Esophagus muscularis mucosa (tissue), 3 donors: ENCODE measurements at regions not wholly inside any gene's neighbourhood (a gene's known extent, or its start where the extent isn't known, plus 50 kb on each side); places are given as distances from the start of the nearest gene placed in this dataset.

Experiments
- POLR2AphosphoS5 ChIP-seq, 2 donors: sonication (generic); formaldehyde crosslinking; IDR thresholded peaks; one replicate each; pipeline ENCODE4 v1.6.1; 2017; ENCODE audit warnings: antibody characterized with exemption in 2 of 2
- TF ChIP-seq, protein P1 (sequence below), 3 experiments: fragments of 200-600 bp in 2 of 3; fragments of 450-650 bp in 1 of 3; sonication (generic) in 2 of 3; IDR thresholded peaks; one replicate each; pipeline ENCODE4 v1.5.1; 2017 to 2019; ENCODE audit warnings: antibody characterized with exemption in 3 of 3, mild to moderate bottlenecking in 2 of 3, moderate library complexity in 1 of 3

DNA sequence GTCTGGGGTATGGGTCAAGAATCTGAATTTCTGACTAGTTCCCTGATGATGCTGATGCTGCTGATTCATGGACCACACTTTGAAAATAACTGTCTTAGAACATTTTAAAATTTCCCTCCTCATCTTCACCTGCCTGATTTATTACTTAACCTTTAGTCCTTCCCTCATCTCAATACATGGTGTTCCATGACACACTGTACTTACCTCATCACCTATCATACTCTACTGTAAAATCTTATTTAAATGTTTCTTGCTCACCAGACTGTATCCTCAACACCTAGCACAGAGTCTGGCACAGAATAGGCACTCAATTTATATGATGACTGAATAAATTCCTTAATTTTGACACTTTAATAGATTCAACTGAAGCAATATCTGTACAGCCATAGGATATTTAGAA, 95.7 kb downstream of the FAM161A start:
- TF ChIP-seq, protein P1, sequence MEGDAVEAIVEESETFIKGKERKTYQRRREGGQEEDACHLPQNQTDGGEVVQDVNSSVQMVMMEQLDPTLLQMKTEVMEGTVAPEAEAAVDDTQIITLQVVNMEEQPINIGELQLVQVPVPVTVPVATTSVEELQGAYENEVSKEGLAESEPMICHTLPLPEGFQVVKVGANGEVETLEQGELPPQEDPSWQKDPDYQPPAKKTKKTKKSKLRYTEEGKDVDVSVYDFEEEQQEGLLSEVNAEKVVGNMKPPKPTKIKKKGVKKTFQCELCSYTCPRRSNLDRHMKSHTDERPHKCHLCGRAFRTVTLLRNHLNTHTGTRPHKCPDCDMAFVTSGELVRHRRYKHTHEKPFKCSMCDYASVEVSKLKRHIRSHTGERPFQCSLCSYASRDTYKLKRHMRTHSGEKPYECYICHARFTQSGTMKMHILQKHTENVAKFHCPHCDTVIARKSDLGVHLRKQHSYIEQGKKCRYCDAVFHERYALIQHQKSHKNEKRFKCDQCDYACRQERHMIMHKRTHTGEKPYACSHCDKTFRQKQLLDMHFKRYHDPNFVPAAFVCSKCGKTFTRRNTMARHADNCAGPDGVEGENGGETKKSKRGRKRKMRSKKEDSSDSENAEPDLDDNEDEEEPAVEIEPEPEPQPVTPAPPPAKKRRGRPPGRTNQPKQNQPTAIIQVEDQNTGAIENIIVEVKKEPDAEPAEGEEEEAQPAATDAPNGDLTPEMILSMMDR (IDR thresholded peaks at IDR 0.05), result no peak
- TF ChIP-seq POLR2AphosphoS5 (IDR thresholded peaks at IDR 0.05), result no peak
